IPS-15b (cell line): ENCODE measurements at regions not wholly inside any gene's neighbourhood (a gene's known extent, or its start where the extent isn't known, plus 50 kb on each side); places are given as distances from the start of the nearest gene placed in this dataset.

Source experiments
- H3K27me3 ChIP-seq: one replicate; pipeline ENCODE4 v1.6.1; 2013; ENCODE audit warnings: low read length; ENCODE audit not compliant: control insufficient read depth, insufficient read depth
- H3K36me3 ChIP-seq: one replicate; pipeline ENCODE4 v1.6.1; 2013; ENCODE audit warnings: low read length; ENCODE audit not compliant: control insufficient read depth, insufficient read depth
- H3K4me1 ChIP-seq: one replicate; pipeline ENCODE4 v1.6.1; 2013; ENCODE audit warnings: mild to moderate bottlenecking, low read length; ENCODE audit not compliant: control insufficient read depth, insufficient read depth
- H3K4me3 ChIP-seq: one replicate; pipeline ENCODE4 v1.5.1; 2013; ENCODE audit warnings: low read depth, low read length
- H3K9ac ChIP-seq: one replicate; pipeline ENCODE4 v1.6.1; 2013; ENCODE audit warnings: low read depth, mild to moderate bottlenecking, low read length
- H3K9me3 ChIP-seq: one replicate; pipeline ENCODE4 v1.6.1; 2013; ENCODE audit warnings: mild to moderate bottlenecking, low read length; ENCODE audit not compliant: control insufficient read depth, insufficient read depth

DNA sequence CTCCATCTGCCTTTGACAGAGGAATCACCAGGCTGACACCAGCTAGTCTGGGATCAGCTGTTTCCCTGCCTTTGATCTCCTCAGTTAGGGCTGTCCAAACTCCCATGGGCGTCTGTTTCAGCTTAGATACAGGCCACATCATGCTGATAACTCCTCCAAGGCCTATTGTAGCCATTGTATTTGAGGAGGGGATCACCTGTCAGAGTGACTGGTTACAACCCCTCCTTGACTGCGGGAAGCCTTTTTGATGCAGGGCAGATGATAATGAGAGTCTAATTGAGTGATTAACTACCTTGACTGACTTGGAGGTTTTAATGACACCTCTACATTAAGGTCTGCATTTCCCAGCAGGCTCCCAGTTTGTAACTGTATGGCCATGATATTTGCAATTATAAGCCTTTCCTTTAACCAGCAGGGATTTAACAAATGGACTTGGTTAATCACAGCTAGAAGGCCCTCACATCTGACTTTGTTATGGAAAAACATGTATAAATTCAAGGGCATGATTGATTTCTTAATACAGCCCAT lies 863.5 kb downstream of the KCNJ2 start:
- Histone ChIP-seq H3K27me3 (peaks cover 71% of the 10 kb centered on the region), H3K9ac (no peak overlapping the region), H3K4me3 (no peak overlapping the region), H3K4me1 (peaks cover 7% of the 10 kb centered on the region), H3K36me3 (no peaks in the 10 kb centered on the region), H3K9me3 (no peaks in the 10 kb centered on the region)

DNA sequence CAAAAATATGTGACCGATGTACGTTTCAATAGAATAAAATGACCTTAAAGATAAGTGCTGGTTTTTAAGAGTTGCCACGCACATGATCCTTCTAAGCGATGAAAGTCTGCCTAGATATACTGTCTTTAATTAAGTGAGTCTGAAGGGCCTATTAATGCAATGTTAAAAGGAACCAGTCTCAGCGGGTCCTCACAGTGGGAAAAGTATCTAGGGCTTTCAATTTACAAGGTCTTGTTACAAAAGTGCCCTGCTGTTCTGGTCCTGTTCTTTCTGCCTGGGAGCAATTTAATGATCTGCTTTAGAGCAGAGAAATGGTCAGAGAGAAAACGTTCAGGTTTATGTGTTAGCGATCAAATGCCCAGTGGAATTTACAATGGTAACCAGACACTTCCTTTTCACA lies 864.0 kb downstream of the KCNJ2 start:
- Histone ChIP-seq H3K9me3 (no peaks in the 10 kb centered on the region), H3K36me3 (no peaks in the 10 kb centered on the region), H3K4me1 (peaks cover 7% of the 10 kb centered on the region), H3K9ac (no peak overlapping the region), H3K27me3 (peaks cover 76% of the 10 kb centered on the region), H3K4me3 (no peak overlapping the region)

DNA sequence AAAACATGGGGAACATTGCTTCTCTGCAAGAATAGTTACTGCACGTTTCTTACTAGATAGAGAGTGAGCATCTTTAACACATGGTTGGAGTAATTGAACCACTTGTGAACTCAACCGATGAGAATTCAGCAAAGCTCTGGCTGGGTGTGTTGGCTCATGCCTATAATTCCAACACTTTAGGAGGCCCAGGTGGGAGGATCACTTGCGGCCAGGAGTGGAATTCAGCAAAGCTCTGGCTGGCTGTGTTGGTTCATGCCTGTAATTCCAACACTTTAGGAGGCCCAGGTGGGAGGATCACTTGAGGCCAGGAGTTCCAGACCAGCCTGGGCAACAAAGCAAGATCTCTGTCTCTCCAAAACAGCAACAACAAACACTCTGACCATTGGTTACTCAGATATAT lies 865.9 kb downstream of the KCNJ2 start:
- Histone ChIP-seq H3K27me3 (peaks cover 71% of the 10 kb centered on the region), H3K36me3 (no peaks in the 10 kb centered on the region), H3K9me3 (no peaks in the 10 kb centered on the region), H3K4me3 (no peak overlapping the region), H3K4me1 (peaks cover 7% of the 10 kb centered on the region), H3K9ac (no peak overlapping the region)

DNA sequence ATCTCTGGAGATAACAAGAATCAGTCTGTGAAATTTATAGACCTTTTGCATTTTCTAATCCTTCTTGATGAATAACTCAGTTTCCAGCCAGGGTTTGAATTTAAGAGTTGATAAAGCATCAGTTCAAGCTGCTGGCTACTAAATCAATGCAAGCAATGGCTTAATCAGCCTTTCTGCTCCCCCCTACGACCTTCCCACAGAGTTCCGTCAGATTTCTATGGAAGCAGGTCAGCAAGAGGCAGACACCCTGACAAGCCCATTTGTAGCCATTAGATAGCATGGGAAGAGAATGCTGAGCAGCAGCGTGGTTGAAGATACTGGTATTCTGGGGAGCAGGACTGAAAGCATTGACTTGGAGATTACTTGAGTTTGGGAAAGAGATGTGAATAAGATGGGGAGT lies 868.1 kb downstream of the KCNJ2 start:
- Histone ChIP-seq H3K9me3 (no peaks in the 10 kb centered on the region), H3K36me3 (no peaks in the 10 kb centered on the region), H3K4me3 (no peak overlapping the region), H3K4me1 (peaks cover 5% of the 10 kb centered on the region), H3K9ac (no peak overlapping the region), H3K27me3 (peaks cover 52% of the 10 kb centered on the region)

DNA sequence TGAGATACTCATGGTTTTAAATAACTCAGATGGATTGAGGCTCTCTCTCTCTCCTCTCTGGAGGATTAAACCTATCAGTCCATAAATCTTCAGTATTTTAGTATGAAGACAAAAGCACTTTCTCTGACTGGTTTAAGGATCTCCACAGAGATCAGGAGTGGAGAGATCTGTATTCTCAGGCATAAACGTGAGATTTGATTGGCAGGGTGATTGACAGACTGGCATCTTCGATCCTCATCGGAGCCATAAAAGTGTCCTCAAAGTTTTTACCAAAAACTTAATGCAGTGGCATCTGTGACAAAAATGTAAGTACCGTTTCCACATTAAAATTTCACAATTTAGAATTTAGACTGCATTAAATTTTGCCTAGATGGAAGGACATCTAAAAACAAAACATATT lies 870.1 kb downstream of the KCNJ2 start:
- no peak overlapping the region for H3K9ac ChIP-seq
- H3K36me3 ChIP-seq: no peaks in the 10 kb centered on the region
- H3K27me3 ChIP-seq: peaks cover 43% of the 10 kb centered on the region
- no peaks in the 10 kb centered on the region for H3K9me3 ChIP-seq
- H3K4me3 ChIP-seq: no peak overlapping the region
- H3K4me1 ChIP-seq: no peaks in the 10 kb centered on the region

DNA sequence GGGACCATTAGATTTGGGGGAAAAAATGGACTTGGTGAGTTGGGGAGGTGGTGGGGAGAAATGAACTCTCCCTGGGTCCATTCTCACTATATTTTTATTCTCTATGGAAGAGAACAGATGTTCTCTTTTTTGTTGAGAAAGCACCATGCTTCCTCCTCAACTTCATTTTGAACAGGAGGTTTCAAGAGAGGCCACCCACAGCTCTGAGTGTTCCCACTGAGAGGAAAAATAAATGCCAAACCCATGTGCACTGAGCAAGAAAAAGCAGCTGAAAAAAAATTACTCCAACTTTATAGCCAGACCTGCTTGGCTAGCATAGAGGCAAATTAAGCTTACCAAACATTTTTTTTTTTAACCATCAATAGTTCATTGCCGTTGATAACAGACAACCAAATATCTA lies 883.6 kb downstream of the KCNJ2 start:
- Histone ChIP-seq H3K9me3 (no peaks in the 10 kb centered on the region), H3K4me3 (no peak overlapping the region), H3K27me3 (no peaks in the 10 kb centered on the region), H3K36me3 (no peaks in the 10 kb centered on the region), H3K9ac (no peak overlapping the region), H3K4me1 (no peaks in the 10 kb centered on the region)

DNA sequence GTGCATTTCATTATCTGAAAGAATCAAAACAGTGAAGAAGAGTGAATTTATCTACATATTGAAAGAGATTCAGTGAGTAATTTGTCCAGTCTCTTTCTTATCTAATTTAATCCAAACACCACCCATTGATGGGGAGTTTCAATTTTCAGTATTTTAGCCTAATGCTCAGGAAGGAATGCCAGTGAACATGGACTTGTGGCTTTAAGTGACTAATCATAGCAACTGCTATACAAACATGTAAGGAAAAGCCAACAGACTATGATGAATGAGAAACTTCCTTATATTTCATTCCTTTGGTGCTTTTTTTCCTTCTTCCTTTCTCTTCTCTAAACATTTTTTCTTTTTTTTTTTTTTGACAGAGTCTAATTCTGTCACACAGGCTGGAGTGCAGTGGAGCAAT lies 885.8 kb downstream of the KCNJ2 start:
- H3K4me1 ChIP-seq: no peaks in the 10 kb centered on the region
- no peaks in the 10 kb centered on the region for H3K36me3 ChIP-seq
- no peak overlapping the region for H3K4me3 ChIP-seq
- no peak overlapping the region for H3K9ac ChIP-seq
- H3K9me3 ChIP-seq: no peaks in the 10 kb centered on the region
- H3K27me3 ChIP-seq: no peaks in the 10 kb centered on the region

DNA sequence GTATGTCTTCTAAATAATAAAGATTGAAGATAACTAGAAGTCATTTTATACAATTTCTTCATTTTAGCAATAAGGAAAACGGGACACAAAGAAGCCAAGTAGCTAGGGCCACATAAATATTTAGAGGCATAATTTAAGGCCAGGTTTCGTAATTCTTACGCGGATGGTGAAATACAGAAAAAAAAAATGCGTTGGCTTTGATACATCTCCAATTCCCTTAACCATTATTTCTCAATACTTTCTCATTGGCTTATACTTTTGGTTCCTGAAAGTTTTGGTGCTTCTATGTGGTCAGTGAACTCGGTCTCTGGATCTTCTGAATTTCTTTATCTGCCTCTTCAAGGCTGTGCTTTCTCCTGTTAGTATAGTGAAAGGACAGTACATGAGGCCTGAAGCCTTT lies 888.1 kb downstream of the KCNJ2 start:
- H3K4me1 ChIP-seq: no peaks in the 10 kb centered on the region
- no peaks in the 10 kb centered on the region for H3K9me3 ChIP-seq
- H3K9ac ChIP-seq: no peak overlapping the region
- H3K4me3 ChIP-seq: no peak overlapping the region
- no peaks in the 10 kb centered on the region for H3K36me3 ChIP-seq
- no peaks in the 10 kb centered on the region for H3K27me3 ChIP-seq

DNA sequence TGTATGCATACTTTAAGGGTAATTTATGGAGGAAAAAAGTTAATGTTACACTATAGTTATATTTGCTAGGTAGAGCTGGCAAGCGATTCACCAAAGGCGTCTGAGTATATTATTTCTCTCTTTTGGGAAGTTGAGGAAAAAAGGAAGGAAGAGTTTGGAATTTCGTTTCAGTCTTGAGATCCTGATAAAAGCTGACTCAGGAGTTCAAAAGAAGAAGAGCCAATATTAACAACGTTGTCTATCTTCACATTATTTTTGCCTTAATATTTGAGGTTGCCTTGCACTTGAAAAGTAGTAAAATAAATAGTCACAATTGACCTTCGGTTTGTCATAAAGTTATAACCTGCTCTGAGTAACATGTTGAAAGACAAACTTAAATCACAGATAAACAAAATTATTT lies 888.6 kb downstream of the KCNJ2 start:
- Histone ChIP-seq H3K4me1 (no peaks in the 10 kb centered on the region), H3K9ac (no peak overlapping the region), H3K27me3 (no peaks in the 10 kb centered on the region), H3K9me3 (no peaks in the 10 kb centered on the region), H3K4me3 (no peak overlapping the region), H3K36me3 (no peaks in the 10 kb centered on the region)

DNA sequence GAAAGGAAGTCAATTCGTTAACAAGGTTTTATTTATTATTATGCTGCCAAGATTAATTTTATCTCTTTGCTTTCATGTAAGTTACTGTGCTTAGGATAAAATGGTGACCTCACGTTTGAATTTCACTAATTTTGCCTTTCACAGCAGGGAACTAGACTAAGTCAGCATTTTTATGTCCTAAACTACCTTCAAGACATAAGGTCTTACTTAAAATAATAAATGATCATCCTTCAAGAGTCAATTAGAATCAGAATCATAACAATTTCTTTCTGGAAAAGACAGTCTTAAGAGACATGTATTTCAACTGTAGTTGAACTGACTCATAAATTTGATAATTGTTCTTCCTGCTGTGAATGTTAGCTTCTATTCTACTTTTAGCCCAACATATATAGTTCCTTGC lies 893.8 kb downstream of the KCNJ2 start:
- Histone ChIP-seq H3K27me3 (no peaks in the 10 kb centered on the region), H3K36me3 (no peaks in the 10 kb centered on the region), H3K9ac (no peak overlapping the region), H3K9me3 (no peaks in the 10 kb centered on the region), H3K4me1 (no peaks in the 10 kb centered on the region), H3K4me3 (no peak overlapping the region)

DNA sequence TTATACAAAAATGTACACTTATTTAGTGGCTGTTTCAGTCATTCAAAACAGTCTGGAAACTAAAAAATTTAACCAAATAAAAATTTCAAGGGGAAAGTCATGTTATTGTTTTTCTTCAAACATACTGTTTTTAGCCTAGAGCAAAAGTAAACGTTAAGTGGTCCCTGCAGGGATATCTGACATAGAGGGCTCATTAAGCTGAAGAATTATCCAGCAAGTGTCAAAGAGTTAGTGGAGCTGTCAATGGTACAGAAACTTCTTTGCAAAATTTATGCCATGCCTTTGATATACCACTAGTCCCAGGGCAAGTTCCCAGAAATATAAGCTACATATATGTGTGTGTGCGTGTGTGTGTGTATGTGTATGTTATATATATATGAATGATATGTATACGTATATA lies 894.2 kb downstream of the KCNJ2 start:
- Histone ChIP-seq H3K4me3 (no peak overlapping the region), H3K9me3 (no peaks in the 10 kb centered on the region), H3K27me3 (no peaks in the 10 kb centered on the region), H3K36me3 (no peaks in the 10 kb centered on the region), H3K9ac (no peak overlapping the region), H3K4me1 (no peaks in the 10 kb centered on the region)

DNA sequence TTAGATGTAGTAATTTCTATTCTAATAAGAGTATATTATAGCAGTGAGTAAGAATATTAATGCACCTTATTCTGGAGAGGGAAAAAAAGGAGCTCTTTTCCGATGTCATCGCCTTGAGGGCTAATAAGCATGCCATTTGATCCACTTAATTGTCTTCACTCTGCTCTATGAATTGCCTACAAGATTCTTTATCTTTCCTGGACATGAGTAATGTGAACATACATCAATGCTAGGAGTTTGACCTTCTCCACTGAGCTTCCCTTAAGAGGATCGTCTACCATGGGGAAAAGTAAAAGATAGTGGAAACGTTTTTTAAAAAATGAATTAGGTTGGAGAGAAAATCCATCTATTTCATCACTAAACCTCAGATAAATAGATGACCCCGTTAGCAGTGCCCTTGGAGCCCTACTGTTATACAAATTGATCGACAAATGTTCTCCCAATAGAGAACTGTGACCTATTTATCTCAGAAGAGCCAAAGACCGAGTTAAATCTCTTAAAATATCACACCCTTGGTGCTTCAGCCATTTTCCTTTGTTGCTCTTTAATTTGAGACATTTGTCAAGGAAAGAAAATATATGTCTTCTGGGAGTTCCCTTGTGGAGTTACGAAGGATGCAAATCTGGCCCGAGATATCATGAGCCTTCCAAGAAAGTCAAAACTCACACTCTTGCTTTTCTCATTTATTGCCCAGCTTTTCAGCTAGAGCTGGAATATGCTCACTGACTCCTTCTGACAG lies 898.5 kb downstream of the KCNJ2 start:
- H3K9ac ChIP-seq: no peak overlapping the region
- H3K4me3 ChIP-seq: no peak overlapping the region
- no peaks in the 10 kb centered on the region for H3K4me1 ChIP-seq
- H3K27me3 ChIP-seq: no peaks in the 10 kb centered on the region
- H3K9me3 ChIP-seq: no peaks in the 10 kb centered on the region
- no peaks in the 10 kb centered on the region for H3K36me3 ChIP-seq
